CD4-positive, alpha-beta T cell treated with Interleukin-6 for 4 hours (primary cell): ENCODE measurements at regions not wholly inside any gene's neighbourhood (a gene's known extent, or its start where the extent isn't known, plus 50 kb on each side); places are given as distances from the start of the nearest gene placed in this dataset.
"Not testable (repeated sequence)": the region's sequence is repeated elsewhere in the genome, so short reads cannot be mapped to it uniquely, and the experiment has no call there.

Experiments
- DNase-seq: peaks from one replicate; pipeline ENCODE4 v3.0.0-alpha.2; 2020; ENCODE audit warnings: mixed read lengths

DNA sequence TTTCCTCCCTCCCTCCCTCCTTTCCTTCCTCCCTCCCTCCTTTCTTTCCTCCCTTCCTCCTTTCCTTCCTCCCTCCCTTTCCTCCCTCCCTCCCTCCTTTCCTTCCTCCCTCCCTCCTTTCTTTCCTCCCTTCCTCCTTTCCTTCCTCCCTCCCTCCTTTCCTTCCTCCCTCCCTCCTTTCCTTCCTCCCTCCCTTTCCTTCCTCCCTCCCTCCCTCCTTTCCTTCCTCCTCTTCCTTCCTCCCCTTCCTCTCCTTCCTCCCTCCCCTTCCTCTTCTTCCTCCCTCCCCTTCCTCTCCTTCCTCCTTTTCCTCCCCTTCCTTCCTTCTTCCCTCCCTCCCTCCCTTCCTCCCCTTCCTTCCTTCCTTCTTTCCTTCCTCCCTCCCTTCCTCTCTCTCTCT is 748.5 kb downstream of the EPHA4 start:
- not testable (repeated sequence) for DNase-seq

DNA sequence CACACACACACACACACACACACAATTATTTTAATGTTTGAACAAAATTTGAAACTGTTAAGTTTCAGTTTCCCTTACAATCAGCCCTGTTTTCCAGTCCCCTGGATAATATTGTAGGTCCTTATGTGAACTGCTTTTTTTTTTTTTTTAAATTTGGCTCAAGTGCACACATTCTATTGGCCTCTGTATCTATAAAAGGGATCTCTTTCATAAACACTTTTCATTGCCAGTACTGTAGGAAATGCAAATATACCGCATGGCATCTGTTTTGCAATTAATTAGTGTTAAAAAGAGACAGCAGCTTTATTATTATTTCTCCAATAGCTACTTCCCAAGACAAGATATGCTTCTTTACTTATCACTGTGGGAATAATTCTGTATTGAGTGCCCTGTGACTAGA is 738.7 kb downstream of the EPHA4 start:
- DNase-seq = no peak

DNA sequence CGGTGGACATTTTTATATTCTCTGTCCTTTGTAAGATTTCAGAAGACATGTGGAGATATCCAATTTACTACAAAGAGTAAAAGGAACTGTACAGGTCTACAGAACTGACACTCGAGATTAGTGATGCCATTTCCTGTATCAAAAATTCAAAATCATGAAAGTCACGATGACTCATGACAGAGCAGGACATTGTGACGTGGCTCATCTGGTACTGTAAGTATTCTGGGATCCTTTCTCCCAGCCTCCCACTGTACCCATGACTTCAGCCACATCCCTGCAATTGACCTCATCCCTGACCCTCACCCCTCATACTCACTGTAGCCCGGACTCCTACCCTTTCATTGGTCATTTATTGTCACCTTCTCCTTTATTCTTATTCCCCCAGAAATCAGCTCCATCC is 736.5 kb downstream of the EPHA4 start:
- no peak for DNase-seq

DNA sequence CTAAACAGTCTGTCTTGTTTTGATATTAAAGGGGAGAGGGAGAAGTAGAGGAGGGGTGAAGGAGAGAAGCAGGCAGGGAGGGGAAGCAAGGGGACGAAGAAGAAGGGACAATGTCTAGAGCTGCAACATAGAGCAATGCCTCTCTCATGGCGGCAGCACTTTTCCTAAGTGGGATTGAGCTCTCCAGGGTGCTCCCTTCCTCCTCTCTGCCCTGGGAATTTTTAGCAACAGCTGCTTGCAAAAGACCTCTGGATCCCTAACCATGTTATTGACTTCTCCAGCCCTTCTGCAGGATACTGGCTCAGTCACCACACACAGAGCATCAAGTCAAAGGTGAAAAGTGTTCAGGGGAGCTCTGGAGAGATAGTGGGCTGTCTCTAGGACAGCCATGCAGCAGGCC is 734.9 kb downstream of the EPHA4 start:
- no peak for DNase-seq

DNA sequence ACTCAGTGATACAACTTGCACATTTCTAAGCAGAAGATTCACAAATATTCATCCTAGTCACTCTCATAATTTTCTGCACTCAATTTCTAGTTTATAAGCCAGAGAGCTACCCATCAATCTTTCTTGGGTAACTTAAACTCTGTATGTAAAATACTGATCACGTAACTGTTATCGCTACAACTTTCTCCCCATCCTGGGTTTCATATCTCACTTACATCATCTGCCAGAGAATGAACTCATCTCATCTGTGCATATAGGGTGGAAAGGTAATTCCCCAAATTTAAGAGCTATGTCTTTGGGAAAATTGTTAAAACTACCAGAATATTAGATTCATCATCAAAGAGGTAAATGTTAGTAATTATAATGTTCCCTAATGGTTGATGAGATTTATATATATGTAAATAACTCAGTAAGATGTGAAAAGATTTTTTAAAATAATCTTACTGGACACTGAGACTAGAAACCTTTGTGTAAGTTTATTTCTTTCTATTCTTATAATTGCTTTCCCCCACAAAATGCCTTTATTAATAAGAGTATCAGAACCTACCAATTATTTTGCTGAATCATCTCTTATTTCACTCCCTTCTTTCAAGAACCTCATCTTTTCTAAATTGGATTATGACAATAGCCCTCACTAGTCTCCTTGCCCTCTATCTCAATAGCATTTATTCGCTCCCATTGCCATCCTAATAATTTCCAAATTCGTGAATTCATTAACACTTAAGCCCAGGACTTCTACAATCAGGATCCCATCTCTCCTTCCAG is 729.0 kb downstream of the EPHA4 start:
- no peak for DNase-seq

DNA sequence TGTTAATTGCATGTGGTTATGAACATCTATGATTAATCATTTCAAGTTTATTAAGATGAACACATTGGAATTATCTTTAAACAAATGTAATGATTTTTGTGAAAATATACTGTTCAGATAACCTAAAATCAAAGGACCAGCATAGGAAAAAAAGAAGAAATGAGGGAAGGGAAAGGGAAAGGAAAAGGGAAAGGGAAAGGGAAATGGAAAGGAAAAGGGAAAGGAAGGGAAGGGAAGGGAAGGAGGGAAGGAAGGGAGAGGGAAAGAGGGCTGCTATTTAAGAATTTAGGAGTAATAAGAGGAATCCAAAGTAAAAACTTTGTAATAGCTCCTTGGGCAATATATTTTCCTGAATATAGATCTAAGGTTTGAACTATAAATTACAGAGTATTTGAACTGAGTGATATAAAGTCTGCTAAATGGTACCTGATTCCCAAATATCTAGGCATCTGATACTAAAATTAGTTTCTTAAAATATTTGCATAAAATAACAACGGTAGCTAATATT is 726.3 kb downstream of the EPHA4 start:
- no peak for DNase-seq

DNA sequence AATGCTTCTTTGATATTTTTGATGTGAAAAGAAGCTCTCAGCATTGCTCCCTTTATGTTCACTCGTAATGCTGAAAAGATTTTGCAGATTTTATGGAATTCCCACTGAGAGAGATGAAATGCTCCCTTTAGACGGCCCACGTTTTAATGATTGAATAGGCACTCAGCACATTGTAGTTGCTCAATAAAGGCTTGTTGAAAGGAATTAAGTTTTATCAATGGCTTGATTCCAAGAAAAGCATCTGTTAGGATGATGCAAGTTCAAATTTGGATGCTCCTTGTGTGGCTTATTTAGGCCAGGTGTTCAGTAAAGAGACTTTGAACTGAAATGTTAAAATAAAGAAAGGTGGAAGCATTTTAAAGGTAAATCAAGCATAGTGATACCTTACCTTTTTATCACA is 725.1 kb downstream of the EPHA4 start:
- DNase-seq = no peak

DNA sequence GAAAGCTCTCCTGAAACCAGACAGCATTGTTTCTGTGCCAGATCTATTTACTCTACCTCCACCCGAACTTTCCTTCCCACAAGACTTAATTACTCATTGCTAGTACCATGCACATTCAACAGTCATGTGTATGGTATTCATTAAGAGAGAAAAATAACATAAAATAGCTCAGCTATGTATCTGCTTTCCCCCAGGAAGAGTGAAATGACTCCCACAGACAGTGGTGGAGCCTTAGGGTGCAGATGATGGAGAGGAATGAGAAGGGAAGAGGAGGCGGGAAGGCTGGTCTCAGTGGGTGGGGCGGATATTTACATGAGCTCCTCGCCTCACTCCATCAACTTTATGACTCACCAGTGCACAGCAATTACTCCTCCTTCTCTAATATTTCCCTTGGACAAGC is 724.5 kb downstream of the EPHA4 start:
- no peak for DNase-seq

DNA sequence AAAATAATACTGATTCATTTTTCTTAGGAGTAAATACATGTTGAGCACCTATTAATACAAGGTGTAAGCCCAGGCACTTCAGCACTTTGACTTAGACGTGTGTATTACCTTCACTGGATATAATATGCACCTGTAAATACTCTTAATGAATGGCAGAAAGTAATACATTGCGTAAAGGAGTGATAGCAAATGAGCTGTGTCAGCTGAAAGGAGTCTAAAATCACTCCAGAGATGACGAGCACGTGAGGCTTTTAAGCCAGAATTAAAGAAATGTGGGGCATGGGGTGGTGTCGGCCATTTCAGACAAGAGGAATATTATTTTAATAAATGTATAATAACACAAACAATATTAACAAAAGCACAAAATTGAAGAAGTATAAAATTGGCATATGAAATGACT is 722.7 kb downstream of the EPHA4 start:
- no peak for DNase-seq

DNA sequence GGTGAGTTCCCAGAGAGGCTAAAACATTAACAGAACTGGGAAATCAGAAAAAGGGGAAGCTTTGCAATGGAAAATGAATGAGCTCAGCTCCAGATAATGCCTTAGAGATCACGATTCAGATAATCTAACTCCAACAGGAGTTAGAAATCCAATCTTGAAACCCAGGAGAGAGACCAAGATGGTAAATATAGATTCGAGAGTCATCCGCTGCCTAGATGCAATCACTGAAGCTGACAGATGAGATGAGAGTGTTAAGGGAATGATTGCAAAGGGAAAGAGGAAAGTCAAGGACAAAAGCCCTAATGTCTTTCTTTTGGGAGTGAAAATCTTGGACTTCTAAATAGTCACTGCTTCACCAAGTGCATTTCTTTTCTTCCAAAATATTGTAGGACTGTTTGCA is 722.0 kb downstream of the EPHA4 start:
- no peak for DNase-seq

DNA sequence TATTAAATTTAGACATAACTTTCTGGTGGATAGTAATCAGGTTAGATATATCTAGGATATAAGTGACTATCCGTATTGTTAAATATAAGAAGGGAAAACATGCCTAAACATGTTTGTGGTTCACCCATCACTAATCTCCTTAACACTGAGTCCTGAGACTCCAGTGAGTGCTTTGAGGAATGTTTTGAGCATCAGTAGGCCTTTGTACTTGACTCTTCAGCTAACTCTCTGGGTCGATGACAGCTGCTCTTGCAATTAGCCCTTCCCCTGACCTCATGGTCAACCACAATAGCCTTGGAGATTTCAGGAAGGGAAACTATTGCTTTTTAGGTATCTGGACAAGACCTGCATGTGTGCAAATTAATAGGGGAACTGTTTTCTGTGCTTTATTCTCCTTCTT is 716.8 kb downstream of the EPHA4 start:
- no peak for DNase-seq

DNA sequence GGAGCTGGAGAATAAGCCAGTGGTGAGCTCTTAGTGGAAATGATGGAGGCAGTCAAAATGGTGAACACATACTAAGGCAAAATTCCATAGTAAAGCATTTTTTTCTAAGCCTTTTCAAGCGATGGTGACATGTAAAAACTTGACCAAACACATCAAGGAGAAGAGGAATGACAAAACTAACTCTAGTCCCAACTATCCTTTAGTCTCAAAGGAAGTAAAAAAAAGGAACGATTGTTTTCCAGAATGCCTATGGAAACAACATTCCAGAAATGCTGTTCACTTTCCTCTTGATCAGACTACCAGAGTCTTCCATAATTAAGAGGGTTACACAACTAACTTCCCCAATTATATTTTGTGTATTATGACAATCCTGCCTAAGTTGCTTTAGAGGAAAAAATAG is 715.6 kb downstream of the EPHA4 start:
- DNase-seq = no peak

DNA sequence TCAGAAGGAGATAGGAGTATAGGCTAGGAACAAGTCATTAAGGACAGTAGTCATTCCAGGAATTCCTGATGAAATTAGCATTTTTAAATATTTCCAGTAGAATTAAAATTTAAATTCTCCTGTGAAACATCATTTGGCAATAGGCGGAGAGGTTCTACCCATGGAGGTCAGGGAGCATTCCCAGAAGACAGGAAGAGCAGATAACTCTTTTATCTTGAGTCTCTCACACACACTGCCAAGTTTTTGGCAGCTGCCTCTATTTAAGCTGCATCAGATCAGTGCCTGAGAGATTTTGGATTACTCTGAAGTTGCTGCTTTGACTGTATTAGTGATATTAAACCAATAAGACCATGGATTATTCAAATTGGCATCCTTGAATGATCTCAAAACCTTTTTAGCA is 714.7 kb downstream of the EPHA4 start:
- no peak for DNase-seq

DNA sequence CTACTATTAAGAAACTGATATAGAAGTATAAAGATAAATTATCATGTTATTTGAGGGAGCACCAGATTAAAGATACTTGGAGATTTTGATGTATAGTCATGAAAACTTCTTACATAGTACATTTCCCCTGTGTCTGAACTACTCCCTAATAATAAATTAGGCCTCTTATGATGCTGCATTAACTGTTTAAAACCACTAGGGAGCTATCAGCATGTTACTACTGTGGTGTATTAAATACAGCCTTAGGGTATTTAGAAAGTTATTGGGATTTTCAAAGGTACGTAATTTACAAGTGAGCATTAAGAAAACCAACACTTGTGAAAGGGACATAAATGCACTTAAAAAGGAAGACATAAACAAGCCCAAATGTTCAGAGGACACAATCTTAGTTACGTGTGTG is 714.0 kb downstream of the EPHA4 start:
- no peak for DNase-seq

DNA sequence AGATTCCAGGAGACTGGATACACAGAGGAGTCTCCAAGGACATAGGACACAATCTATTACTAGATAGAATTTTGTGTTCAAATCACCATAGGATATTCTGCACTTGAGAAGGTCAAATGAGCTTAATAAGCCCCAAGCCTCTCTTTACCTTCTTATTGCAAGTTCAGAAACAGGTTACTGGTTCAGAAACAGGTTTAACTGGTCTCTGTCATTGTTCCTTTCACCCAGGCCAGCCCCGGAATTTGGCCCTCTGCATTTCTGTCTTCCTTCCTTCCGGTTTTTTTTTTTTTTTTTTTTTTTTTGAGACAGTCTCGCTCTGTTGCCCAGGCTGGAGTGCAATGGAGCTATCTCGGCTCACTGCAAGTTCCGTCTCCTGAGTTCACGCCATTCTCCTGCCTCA is 700.2 kb downstream of the EPHA4 start:
- DNase-seq = no peak

DNA sequence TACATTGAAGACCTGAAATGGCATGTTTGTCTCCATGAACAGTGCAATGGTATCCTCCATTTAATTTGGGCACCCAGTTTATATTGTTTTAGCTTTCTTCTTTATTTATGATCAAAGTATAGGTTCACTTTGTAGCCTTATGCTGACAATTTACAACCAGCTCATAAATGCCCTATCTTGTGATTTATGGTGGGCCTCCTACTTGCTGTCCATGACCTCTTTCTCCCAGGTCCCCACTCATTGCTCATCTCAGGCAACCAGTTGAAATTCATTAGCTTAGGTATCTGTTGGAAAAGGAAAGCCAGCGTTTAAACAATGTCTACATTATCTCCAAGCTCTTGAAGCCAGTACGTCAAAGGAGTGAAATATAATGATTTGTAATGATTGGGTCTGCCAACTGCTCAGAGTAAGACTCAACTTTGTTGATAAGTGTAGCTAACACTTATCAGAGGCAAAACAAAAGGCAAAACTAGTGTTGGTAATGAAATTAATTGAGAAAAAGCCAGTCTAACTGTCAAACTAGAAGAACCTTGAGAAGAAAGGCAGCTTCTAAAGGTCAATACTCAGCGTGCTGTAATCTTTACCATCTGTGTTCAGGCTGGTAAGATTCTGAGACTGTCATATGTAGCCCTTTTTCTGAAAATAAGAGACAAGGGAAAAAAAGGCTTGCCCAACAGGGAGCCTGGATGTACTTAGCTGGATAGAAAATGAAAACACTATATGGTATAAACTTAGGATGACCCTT is 695.9 kb downstream of the EPHA4 start:
- DNase-seq = no peak

DNA sequence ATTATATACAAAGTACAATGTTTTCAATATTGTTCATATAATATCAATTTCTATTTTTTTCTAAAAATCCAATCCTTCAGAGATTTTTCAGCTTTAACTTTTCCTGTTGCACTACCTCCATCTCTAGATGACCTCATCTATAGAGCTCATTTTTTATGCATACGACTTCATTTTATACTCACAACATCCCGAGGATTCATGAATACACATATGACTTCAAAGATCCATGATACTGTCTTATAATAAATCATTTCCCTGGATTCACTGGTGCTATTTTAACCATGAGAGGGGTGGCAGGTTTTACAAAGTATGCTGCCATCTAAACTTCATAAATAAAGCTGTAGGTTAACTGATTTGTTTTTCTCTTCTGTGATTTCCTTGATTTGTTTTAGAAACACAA is 694.6 kb downstream of the EPHA4 start:
- DNase-seq = no peak

DNA sequence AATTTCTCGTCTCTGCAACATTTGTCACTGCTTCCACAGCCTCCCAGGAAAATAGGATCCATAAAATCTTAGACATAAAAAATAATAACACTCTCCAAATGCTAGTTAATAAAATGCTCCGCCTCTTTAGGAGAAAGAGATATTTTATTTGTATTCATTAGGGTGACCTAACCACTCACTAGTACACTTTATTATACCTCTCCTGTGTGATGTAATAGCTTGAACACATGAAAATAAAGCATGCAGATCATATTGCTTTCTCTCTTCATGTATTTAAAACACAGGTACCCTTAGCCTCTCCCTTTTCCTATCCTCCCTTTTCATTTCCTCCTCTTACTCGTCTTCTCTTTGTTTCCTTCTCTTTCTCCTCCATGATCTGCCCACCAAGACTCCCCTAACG is 694.2 kb downstream of the EPHA4 start:
- DNase-seq = no peak

DNA sequence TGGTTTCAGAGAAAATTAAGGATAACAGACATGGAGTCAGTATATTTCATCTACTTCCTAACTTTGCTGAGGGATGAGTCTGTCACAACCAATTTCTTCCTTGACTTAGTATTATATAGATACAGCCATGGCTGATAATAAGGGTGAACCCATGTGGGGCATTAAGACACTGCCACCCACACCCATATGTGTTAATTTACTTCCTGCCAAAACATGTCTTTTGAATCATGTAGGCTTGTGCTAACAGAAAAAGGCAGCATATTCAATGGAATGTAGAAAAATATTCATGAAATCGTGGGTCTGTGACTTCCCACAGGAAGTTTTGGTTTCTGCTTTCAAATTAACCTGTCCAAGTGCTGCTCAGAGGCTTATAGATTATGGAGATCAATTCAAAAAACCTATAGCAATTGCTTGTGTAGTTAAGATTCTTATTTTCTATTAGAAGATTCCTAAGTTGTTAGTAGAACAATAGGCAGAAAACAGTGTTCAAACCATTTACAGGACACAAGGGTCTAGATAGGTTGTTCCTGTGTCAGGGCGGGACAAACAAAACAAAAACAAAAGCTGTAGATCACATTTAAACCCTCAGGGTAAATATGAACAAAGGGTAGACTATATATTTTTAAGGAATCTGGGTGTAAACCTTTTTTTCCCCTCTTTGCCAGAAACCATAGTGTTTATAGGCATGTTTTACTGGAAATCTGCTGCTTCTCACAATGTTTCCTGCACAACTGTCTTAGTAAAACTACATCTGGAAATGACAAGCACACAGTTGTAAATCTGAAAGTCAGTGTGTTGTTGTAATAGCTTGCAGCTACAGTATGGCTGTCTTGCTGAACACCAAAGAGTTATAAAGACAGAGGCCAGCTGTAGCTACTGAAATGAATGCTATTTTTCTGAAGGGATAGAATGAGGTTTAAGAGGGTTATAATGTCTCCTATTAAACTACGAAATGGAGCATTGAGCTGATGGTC is 691.2 kb downstream of the EPHA4 start:
- no peak for DNase-seq

DNA sequence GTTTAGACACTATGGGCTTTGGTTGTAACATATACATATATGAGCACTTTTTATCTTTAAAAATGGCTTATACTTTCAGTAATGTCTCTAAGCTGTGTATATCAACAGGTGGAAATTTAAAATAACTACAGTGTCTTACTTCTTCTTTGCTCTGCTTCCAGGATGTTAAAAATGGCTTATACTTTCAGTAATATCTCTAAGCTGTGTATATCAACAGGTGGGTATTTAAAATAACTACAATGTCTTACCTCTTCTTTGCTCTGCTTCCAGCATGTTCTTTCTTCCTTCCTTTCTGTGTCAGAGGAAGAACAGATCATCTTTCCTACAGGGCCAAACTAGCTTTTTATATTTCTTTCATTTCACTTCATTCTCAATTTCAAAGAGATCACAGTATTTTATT is 689.6 kb downstream of the EPHA4 start:
- DNase-seq = no peak

DNA sequence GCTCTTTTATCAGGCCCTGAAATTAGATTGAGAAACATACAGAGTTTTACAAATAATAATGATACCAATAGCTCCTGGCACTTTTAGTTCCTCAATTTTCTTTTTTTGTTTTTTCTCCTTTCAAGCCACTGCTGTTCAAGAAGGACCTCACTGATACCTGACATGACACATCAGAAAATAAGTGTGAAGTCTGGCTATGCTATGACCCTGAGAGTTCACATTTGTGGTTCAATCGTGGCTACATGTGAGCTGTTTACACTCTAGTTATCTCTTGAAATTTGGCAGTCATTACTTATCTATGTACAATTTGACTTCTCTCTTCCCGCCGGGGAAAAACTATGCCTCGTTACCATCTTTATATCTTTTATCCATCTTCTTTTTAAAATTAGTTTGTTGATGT is 686.5 kb downstream of the EPHA4 start:
- DNase-seq = no peak

DNA sequence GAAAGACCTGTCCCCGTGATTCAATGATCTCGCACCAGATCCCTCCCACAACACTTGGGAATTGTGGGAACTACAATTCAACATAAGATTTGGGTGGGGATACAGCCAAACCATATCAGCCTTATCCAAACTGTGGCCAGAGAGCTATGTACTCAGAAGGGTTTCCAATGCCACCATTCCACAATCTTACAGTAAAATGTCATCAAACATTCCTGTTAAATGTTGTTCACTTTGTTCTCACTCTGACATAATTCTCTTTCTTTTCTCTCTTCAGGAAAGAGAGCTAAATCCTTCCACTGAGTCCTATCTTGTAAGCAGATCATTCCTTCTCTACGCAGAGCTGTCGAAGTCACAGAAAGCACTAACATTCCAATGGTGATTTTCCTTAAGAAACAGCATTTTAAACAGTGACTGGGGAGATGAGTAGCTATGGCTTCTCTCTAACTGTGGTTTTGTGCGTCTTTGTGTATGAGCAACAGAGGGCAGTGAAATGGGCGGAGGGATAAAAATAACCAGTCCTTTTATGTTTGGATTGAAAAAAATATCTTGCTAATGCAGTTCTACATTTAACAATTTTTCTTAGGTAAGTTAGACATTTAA is 684.7 kb downstream of the EPHA4 start:
- DNase-seq = no peak

DNA sequence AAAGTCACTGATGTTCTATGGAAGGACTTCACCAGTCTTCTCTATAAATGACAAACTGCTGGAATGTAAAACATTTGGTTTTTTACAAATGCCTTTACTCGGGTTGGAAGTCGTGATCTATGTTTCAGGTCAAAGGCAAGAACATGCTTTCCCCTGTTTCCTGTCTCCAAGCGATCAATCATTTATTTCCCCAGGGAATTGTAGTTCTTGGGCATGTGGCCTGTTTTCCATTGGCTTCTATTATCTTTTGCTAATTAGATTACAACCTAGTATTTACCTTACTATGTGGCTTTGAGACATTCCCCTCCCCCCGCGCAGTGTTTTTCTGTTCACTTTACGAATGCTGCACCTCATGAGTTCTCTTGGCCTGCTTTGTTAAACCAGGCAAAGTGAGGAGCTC is 684.2 kb downstream of the EPHA4 start:
- DNase-seq = no peak
